ENCODE measurements at regions not wholly inside any gene's neighbourhood (a gene's known extent, or its start where the extent isn't known, plus 50 kb on each side); places are given as distances from the start of the nearest gene placed in this dataset.
"Not testable (repeated sequence)": the region's sequence is repeated elsewhere in the genome, so short reads cannot be mapped to it uniquely, and the experiment has no call there.

DNA sequence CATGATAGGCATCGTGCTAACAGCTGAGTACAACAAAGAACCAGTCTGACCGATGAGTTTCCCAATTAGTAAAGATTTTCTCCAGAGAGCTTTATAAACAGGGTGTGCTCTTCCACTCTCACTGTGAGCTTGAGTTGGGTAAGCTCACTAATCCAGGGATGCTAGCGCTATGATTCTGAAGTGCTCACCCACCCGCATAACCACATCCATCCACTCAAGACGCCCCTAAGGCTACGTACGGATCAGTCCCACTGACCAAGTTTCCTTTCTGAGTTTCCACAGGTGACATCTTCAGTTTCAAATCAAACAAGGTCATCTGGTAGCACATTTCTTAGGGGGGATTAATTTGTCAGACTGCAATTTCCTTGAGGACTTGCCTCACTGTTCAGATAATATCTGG, 141.1 kb upstream of the ABI3BP start:
- DNase-seq, result no peak

DNA sequence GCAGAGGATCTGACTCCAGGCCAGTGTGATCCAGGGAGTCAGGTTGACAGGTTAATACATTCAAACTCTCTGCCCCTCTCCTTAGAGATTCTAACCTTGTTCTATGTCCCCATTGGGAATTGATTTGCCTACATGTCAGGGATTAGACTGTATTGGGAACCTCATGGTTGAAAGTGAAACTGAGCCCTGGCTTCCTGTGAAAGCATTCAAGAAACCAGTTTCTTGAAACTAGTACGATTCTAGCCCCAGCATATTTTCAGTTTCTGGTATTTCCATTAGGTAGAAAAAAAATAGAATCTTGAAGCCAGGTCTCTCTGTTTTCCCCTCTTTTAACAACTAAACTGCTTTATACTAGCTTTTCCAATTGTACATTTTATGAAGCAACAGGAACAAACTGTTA, 140.4 kb upstream of the ABI3BP start:
- DNase-seq, result no peak

DNA sequence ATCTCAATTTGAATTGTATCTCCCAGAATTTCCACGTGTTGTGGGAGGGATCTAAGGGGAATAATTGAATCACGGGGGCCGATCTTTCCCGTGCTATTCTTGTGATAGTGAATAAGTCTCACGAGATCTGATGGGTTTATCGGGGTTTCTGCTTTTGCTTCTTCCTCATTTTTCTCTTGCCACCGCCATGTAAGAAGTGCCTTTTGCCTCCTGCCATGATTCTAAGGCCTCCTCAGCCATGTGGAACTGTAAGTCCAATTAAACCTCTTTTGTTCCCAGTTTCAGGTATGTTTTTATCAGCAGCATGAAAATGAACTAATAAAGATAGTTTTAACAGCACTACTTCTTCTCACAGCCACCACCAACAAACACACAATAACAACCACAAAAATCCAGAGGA, 140.0 kb upstream of the ABI3BP start:
- not testable (repeated sequence) for DNase-seq

DNA sequence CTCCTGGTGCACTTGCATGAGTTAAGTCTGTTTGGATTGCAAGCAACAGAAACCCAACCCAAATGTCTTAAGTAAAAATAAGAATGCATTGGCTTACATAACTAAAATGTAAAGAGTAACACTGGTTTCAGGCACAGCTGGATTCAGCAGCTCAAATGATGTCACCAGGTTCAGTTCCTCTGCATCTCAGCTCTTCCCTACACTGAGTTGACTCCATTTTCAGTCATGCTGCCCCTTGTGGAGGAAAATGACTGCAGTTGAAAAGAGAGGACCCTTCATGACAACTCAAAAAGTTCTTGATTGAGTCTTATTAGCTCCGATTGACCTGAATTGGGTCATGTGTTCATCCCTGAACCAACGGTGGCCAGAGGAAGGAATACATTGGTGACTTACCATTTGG, 138.5 kb upstream of the ABI3BP start:
- no peak for DNase-seq

GRCh38 chr3:101128786-101129185, 135.6 kb upstream of the ABI3BP start:
- no peak for DNase-seq

- DNase-seq, result peak in 1 of 2 experiments; percentile 31
Measured at GRCh38 chr3:101128001-101128400, 134.8 kb upstream of the ABI3BP start.

GRCh38 chr3:101124125-101124524, 130.9 kb upstream of the ABI3BP start:
- DNase-seq, result no peak

DNA sequence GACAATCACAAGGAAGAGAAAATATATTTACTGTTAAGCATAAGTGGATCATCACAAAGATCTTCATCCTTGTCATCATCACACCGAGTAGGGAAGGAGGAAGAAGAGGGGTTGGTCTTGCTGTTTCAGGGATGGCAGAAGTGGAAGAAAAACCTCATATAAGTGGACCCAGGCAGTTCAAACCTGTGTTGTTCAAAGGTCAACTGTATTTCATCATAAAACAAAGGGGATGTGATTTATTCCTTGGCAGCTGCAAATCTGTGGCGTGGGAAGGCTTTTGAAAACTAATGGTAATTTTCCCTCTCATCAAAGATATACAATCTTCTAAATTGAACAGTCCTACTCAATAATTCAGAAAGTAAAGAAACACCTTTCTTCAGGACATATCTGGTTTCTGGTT, 129.9 kb upstream of the ABI3BP start:
- no peak for DNase-seq

GRCh38 chr3:101122681-101123080, 129.5 kb upstream of the ABI3BP start:
- DNase-seq, result no peak

DNA sequence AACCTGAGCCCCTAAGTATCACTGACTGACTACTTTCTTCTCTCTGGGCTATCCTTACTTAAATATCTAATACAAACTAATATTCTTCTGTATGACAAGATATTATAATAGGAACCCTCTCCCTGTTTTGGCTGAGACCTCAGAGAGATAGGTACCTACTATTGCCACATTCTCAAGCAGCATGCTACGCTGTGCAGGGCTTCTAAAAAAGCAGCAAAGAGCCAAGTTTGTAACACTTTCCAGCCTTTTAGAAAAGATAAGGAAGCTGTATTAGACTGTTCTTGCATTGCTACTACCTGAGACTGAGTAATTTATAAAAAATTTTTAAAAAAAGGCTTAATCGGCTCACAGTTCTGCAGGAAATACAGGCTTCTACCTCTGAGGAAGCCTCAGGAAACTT, 126.8 kb upstream of the ABI3BP start:
- DNase-seq, result no peak

- no peak for DNase-seq
Measured at GRCh38 chr3:101119535-101119934, 126.3 kb upstream of the ABI3BP start.

GRCh38 chr3:101117980-101118379, 124.8 kb upstream of the ABI3BP start:
- no peak for DNase-seq

DNA sequence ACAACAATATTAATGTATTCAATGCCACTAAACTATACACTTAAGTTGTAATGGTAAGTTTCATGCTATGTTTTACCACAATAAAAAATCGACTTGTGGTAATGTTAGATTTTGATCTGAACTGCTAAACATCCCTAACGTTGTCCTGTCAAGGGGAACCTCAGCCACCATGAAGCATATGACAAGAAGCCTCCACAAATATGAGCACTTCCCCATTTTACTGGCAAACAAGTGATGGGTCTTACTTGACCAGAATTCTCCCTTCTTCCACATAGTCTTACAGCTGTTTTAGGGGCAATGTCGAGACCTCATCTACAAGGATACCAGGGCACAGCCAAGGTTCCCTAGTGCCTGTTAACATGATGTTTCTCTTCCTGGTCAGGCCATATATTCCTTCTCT, 124.2 kb upstream of the ABI3BP start:
- DNase-seq, result no peak

DNA sequence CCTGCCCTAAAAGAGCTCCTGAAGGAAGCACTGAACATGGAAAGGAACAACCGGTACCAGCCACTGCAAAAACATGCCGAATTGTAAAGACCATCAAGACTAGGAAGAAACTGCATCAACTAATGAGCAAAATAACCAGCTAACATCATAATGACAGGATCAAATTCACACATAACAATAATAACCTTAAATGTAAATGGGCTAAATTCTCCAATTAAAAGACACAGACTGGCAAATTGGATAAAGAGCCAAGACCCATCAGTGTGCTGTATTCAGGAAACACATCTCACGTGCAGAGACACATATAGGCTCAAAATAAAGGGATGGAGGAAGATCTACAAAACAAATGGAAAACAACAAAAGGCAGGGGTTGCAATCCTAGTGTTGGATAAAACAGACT, 117.1 kb upstream of the ABI3BP start:
- not testable (repeated sequence) for DNase-seq

DNA sequence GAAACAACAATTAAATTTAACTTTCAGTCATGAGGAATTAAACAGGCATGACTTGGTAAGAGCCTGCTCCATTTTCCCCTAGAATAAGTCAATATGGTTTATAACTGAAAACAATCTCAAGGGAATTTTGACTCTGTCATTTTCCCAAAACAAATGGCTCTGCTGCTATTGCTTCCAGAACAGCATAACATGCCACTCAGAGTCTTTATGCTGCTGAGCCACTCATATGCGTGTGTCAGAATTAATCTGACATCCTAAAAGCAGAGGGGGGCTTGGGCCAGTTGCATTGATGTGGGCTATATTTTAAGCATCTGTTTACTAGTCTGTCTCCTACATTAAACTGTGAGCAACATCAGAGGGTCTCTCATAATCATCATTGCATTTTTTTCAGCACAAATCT, 111.1 kb upstream of the ABI3BP start:
- no peak for DNase-seq

DNA sequence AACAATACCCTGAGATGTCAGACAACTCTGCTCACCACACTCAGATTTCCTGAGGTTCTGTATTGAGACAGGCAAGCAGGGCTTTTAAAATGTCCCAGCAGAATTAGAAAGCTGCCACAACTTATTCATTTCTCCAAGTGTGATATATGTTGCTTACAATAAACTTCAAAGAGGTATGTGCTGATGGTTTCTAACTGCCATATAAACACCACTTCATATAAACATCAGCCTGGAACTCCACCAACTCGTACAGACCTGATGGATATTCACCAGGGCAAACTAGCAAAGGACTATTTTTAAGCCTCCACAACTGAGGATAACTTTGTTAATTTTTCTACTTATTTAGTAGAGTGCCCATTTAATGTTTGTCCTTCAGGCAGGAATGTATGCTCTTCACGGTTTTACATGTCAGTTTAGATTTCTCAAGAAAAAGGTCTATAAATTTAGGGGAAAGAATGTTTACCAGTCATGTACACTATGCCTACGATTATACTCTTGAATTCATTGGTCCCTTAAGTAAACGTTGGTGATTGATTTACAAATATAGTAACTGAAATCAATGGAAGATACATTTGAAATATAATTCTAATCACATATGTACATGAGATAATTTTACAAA, 109.6 kb upstream of the ABI3BP start:
- no peak for DNase-seq

DNA sequence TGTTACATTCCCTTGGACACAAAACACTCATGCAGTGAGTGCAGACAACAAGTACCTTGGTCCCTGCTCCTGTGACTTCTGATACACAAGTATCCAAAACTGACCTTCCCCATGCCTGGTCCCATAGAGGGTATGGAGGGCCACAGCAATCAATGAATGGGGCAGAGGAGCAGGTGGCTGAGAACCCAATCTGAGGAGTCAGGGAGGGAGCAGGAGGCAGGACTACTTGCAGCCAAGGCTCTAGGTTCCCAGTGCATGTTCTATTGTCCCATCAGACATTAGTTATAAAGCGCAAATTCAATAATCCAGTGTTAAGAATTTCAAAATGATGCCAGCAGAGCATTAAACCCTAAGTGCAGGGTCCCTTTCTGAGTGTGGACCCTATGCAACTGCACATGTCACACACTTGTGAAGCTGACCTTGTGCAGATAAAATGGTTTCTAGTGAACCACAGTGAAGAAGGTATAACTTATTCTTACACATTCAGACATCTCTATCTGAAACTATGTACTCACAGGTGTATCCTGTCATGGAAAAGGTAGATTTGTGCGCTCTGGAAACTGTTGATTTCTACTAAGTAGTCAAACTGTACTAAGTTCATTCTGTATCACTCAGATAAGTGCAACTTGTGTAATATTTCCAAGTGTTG, 107.3 kb upstream of the ABI3BP start:
- DNase-seq, result no peak

GRCh38 chr3:101099791-101100190, 106.6 kb upstream of the ABI3BP start:
- DNase-seq, result no peak

- DNase-seq, result no peak
Measured at GRCh38 chr3:101096444-101096843, 103.2 kb upstream of the ABI3BP start.

DNA sequence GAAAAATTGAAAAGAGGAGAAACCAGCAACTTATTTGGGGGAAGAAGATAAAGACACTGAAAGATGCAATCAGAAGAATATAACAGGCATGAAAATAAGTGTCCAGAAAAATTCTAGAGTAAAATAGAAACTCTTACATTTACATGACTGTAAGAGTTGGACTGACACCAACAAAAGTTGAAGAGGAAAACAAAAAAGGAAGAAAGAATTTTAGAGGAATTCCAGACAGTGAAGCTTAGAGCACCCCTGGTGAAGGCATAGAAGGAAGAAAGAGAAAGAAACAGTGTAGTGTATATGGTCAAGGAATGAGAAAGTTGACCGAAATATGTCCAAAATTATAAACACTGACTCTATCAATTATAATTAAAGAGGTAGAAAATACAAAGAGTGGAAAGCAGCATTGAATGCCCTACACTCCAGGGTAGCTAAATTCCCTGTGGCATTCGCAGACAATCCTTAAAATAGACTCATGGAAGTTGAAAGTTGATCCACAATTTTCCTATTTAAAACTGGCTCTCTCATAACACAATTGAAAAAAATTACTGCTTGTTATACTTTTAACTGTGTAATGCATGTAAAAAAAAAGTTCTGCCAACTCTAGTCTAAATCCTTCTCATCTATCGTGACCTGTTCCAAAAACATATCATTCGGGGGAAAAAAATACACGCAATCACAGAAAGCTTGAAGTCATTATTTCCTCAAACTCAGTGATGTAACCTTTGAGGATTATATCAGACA, 102.6 kb upstream of the ABI3BP start:
- DNase-seq, result no peak

DNA sequence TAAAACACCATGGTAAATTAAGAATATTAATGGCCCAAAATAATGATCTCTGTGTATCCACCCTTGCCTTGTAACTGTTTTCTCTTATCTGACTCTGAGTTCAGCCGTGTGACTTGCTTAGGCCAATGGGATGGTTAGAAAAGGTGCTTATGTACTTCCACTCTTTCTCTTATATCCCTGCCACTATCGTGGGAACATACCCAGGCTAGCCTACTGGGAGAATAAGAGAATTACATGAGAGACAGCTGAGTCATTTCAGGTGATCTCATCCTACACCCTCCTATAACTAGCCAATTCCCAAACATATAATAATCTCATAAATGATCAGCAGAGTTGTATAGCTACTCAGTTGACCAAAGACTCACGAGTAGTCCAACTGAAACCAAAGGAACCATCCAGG, 98.3 kb upstream of the ABI3BP start:
- DNase-seq, result no peak

DNA sequence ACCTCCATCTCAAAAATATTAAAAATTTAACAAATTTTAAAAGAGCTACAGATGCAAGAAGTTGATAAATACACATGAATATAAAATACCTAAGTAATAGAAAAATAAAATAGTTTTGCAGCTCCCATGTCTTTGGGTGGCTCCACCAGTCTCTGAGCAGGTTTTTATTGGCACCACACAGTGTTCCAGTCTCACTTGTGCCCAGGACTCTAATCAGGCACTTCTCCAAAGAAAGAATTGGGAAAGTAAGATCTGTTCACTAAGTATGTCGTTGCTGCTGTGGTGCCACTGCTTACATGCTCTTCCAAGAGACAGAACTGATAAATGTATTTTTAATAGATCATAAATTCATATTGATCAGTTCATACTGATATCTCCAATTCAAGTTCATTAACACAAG, 92.5 kb upstream of the ABI3BP start:
- DNase-seq, result no peak

GRCh38 chr3:101084404-101084803, 91.2 kb upstream of the ABI3BP start:
- DNase-seq, result no peak

GRCh38 chr3:101081999-101082398, 88.8 kb upstream of the ABI3BP start:
- no peak for DNase-seq

All from NCI-H1930 (cell line).